Liver (tissue), 8 donors: ENCODE measurements at regions not wholly inside any gene's neighbourhood (a gene's known extent, or its start where the extent isn't known, plus 50 kb on each side); places are given as distances from the start of the nearest gene placed in this dataset.

Experiments
- DNase-seq: peaks from one replicate; pipeline ENCODE4 v3.0.0-alpha.2; 2017; ENCODE audit warnings: low spot score
- H3K27ac ChIP-seq, 2 donors: one replicate each; pipeline ENCODE4 v1.7.0; 2013; ENCODE audit warnings: inconsistent platforms in 2 of 2, low read length in 2 of 2, control low read depth in 1 of 2, low read depth in 1 of 2, mild to moderate bottlenecking in 1 of 2
- H3K27me3 ChIP-seq, 4 donors: one replicate each; pipeline versions ENCODE4 v1.6.1 to v1.7.0; 2013; ENCODE audit warnings: low read length in 3 of 4, inconsistent platforms in 1 of 4, mild to moderate bottlenecking in 1 of 4, moderate library complexity in 1 of 4; ENCODE audit not compliant: control insufficient read depth in 4 of 4, insufficient read depth in 4 of 4
- H3K36me3 ChIP-seq, 4 donors: one replicate each; pipeline versions ENCODE4 v1.6.1 to v1.7.0; 2013; ENCODE audit warnings: low read length in 3 of 4, mild to moderate bottlenecking in 3 of 4, low read depth in 1 of 4, moderate library complexity in 1 of 4; ENCODE audit not compliant: control insufficient read depth in 4 of 4, insufficient read depth in 3 of 4
- H3K4me1 ChIP-seq, 4 donors: one replicate each; pipeline versions ENCODE4 v1.6.1 to v1.7.0; 2013; ENCODE audit warnings: low read length in 3 of 4, mild to moderate bottlenecking in 3 of 4, moderate library complexity in 1 of 4; ENCODE audit not compliant: control insufficient read depth in 4 of 4, insufficient read depth in 4 of 4
- H3K4me3 ChIP-seq, 3 donors: one replicate each; pipeline versions ENCODE4 v1.6.1 to v1.7.0; 2013; ENCODE audit warnings: low read length in 3 of 3, control low read depth in 1 of 3, low read depth in 1 of 3, mild to moderate bottlenecking in 1 of 3
- H3K9ac ChIP-seq, 2 donors: one replicate each; pipeline ENCODE4 v1.7.0; 2013; ENCODE audit warnings: low read length in 2 of 2, mild to moderate bottlenecking in 2 of 2, moderate library complexity in 2 of 2, control low read depth in 1 of 2, low read depth in 1 of 2
- H3K9me3 ChIP-seq, 4 donors: one replicate each; pipeline versions ENCODE4 v1.6.1 to v1.7.0; 2013; ENCODE audit warnings: low read length in 3 of 4; ENCODE audit not compliant: control insufficient read depth in 4 of 4
- EGR1 ChIP-seq, 2 donors: IDR thresholded peaks; 2 replicates each; pipeline ENCODE4 v1.6.1; 2016 to 2018; ENCODE audit warnings: antibody characterized with exemption in 2 of 2, low read depth in 2 of 2
- FOXA2 ChIP-seq: IDR thresholded peaks from 2 replicates; pipeline ENCODE4 v1.6.1; 2016; ENCODE audit warnings: antibody characterized with exemption
- GABPA ChIP-seq, 2 donors: IDR thresholded peaks in 1 of 2; conservative IDR thresholded peaks in 1 of 2; 2 replicates each; pipeline ENCODE4 v1.6.1; 2016; ENCODE audit warnings: antibody characterized with exemption in 2 of 2, mild to moderate bottlenecking in 1 of 2, moderate library complexity in 1 of 2
- HNF4A ChIP-seq, 2 donors: conservative IDR thresholded peaks; 2 replicates each; pipeline ENCODE4 v1.6.1; 2016; ENCODE audit warnings: antibody characterized with exemption in 2 of 2, mild to moderate bottlenecking in 2 of 2
- HNF4G ChIP-seq: IDR thresholded peaks from 2 replicates; pipeline ENCODE4 v1.6.1; 2016; ENCODE audit warnings: antibody characterized with exemption
- JUND ChIP-seq, 2 donors: IDR thresholded peaks; 2 replicates each; pipeline ENCODE4 v1.6.1; 2016; ENCODE audit warnings: antibody characterized with exemption in 2 of 2
- NR2F2 ChIP-seq: IDR thresholded peaks from 2 replicates; pipeline ENCODE4 v1.6.1; 2016; ENCODE audit warnings: antibody characterized with exemption
- RAD21 ChIP-seq, 2 donors: IDR thresholded peaks; 2 replicates each; pipeline ENCODE4 v1.6.1; 2016; ENCODE audit warnings: antibody characterized with exemption in 2 of 2, mild to moderate bottlenecking in 2 of 2
- RXRA ChIP-seq, 2 donors: IDR thresholded peaks; 2 replicates each; pipeline ENCODE4 v1.6.1; 2017 to 2018; ENCODE audit warnings: antibody characterized with exemption in 2 of 2, mild to moderate bottlenecking in 1 of 2
- SP1 ChIP-seq: IDR thresholded peaks from 2 replicates; pipeline ENCODE4 v1.6.1; 2018; ENCODE audit warnings: antibody characterized with exemption, mild to moderate bottlenecking
- TAF1 ChIP-seq: conservative IDR thresholded peaks from 2 replicates; pipeline ENCODE4 v1.6.1; 2016; ENCODE audit warnings: antibody characterized with exemption, mild to moderate bottlenecking
- YY1 ChIP-seq: IDR thresholded peaks from 2 replicates; pipeline ENCODE4 v1.6.1; 2016; ENCODE audit warnings: antibody characterized with exemption, mild to moderate bottlenecking
- WGBS: extraction: QIAGEN DNeasy Blood & Tissue Kit; methylation state at CpG from one replicate; pipeline ENCODE4 v1.1.7; 2013; 5-methylcytosine and 5-hydroxymethylcytosine counted together
- TF ChIP-seq, protein P1 (sequence below): IDR thresholded peaks from 2 replicates; pipeline ENCODE4 v1.6.1; 2016; ENCODE audit warnings: antibody characterized with exemption
- TF ChIP-seq, protein P2 (sequence below): IDR thresholded peaks from 2 replicates; pipeline ENCODE4 v1.6.1; 2016; ENCODE audit warnings: antibody characterized with exemption
- TF ChIP-seq, protein P3 (sequence below): fragments of 150-350 bp; IDR thresholded peaks from 2 replicates; pipeline ENCODE4 v1.5.1; 2017; ENCODE audit warnings: improper control_type of control experiment, low read depth, low read length; ENCODE audit not compliant: missing input control
- TF ChIP-seq, protein P4 (sequence below): IDR thresholded peaks from 2 replicates; pipeline ENCODE4 v1.6.1; 2016; ENCODE audit warnings: antibody characterized with exemption, mild to moderate bottlenecking
- donor health status: healthy.
- donor health status: healthy.
- donor health status: healthy.
- donor health status: healthy.
- donor health status: healthy.

DNA sequence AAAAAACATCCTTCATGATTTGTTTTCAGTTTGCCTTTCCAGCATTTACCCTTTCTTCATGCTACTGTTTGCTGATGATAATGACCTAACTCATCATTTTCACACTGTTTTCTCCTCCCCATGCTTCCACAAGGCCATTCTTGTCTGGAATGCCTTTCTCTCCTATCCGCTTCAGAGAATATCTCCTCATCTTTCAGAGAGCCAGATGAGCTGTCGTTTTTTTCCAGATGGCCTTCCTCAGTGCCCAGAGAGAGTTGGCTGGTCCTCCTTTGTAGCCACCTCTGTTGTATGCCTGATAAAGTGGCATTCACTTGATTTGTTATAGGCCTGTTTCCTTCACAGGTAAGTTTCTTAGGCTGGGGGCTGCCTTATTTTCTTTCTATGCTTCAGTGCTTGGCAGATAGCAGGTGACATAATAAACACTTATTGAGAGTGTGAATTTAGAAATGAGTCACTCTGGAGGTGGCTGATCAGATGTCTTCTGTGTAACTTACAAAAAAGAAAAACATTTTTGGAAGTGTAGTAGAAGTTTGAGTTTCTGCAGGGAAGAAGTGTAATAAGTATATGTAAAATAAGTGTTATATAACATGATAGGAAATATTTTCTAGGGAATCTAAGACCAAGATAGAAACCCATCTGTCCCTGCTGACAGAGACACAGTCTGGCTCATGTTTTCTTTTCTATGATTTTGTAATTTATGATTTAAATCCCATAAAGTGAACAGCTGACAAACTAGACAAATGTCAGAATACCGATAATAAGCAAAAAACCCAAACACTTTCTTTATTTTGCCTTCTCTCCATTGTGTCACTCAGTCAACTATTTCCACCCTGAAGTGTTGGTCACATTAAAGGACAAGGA is 174.5 kb downstream of the DACT1 start:
- Histone ChIP-seq H3K27ac (no peak overlapping the region), H3K36me3 (no peaks in the 10 kb centered on the region), H3K27me3 (no peaks in the 10 kb centered on the region), H3K4me3 (no peak overlapping the region), H3K4me1 (peaks cover 0 to 2% (median 0%) of the 10 kb centered on the region in 4 donors), H3K9ac (no peak overlapping the region), H3K9me3 (no peaks in the 10 kb centered on the region)
- WGBS, result 63% methylated on average over 3 of the region's 3 CpGs
- no peak for TF ChIP-seq FOXA2
- TF ChIP-seq NR2F2, result no peak
- TF ChIP-seq, protein P1, sequence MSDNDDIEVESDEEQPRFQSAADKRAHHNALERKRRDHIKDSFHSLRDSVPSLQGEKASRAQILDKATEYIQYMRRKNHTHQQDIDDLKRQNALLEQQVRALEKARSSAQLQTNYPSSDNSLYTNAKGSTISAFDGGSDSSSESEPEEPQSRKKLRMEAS, result no peak
- TF ChIP-seq RXRA (IDR thresholded peaks at IDR 0.05), result no peak
- no peak for TF ChIP-seq HNF4G
- no peak for TF ChIP-seq TAF1
- TF ChIP-seq EGR1 (IDR thresholded peaks at IDR 0.05; ENCODE audit: low read depth in 2 of 2), result no peak
- TF ChIP-seq, protein P2, sequence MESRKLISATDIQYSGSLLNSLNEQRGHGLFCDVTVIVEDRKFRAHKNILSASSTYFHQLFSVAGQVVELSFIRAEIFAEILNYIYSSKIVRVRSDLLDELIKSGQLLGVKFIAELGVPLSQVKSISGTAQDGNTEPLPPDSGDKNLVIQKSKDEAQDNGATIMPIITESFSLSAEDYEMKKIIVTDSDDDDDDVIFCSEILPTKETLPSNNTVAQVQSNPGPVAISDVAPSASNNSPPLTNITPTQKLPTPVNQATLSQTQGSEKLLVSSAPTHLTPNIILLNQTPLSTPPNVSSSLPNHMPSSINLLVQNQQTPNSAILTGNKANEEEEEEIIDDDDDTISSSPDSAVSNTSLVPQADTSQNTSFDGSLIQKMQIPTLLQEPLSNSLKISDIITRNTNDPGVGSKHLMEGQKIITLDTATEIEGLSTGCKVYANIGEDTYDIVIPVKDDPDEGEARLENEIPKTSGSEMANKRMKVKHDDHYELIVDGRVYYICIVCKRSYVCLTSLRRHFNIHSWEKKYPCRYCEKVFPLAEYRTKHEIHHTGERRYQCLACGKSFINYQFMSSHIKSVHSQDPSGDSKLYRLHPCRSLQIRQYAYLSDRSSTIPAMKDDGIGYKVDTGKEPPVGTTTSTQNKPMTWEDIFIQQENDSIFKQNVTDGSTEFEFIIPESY, result no peak
- TF ChIP-seq SP1, result no peak
- no peak for TF ChIP-seq RAD21 (IDR thresholded peaks at IDR 0.05)
- no peak for TF ChIP-seq HNF4A (conservative IDR thresholded peaks at IDR 0.05)
- no peak for TF ChIP-seq YY1
- DNase-seq, result no peak

DNA sequence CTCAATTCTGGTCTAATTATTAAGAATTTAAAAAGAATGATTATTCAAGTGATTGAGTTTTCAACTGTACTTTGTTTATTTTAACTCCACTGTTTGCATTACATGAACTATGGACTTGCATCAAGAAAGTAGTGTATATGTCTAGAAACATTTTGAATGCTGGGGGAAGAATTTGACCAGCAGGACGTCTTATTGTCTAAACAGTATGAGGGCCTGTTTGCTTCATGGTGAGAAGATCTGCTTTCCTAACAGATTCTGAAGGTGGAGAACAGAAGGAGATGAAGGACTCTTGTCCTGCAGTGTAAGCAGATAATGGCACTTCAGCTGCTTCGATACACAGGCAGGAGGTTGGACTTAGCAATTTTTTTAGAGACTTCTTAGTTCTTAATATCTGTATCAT is 176.0 kb downstream of the DACT1 start:
- Histone ChIP-seq H3K36me3 (no peaks in the 10 kb centered on the region), H3K4me3 (no peak overlapping the region), H3K4me1 (no peaks in the 10 kb centered on the region), H3K27me3 (no peaks in the 10 kb centered on the region), H3K9me3 (no peaks in the 10 kb centered on the region), H3K27ac (no peak overlapping the region), H3K9ac (no peak overlapping the region)
- DNase-seq, result no peak
- TF ChIP-seq, protein P3, sequence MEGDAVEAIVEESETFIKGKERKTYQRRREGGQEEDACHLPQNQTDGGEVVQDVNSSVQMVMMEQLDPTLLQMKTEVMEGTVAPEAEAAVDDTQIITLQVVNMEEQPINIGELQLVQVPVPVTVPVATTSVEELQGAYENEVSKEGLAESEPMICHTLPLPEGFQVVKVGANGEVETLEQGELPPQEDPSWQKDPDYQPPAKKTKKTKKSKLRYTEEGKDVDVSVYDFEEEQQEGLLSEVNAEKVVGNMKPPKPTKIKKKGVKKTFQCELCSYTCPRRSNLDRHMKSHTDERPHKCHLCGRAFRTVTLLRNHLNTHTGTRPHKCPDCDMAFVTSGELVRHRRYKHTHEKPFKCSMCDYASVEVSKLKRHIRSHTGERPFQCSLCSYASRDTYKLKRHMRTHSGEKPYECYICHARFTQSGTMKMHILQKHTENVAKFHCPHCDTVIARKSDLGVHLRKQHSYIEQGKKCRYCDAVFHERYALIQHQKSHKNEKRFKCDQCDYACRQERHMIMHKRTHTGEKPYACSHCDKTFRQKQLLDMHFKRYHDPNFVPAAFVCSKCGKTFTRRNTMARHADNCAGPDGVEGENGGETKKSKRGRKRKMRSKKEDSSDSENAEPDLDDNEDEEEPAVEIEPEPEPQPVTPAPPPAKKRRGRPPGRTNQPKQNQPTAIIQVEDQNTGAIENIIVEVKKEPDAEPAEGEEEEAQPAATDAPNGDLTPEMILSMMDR, result no peak
- no peak for TF ChIP-seq YY1
- WGBS, result 78% methylated on average over 2 of the region's 2 CpGs

DNA sequence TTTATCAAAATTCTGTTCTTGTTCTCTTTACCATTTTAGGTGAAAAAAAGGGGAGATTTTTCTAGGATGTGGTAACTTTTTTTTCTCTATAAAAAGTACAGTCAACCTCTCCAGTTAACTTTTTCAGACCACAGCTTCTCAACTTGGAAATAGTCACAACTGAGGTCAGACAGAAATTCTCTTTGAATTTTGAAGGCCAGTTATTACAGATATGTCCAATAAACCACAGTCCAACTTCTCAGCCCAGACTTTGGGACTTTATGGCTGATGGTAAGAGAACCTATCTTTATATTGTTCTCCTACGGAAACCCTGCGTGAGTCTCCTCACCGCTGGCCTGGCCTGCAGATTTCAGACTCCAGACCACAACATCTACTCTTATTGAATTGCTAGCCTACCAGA is 176.7 kb downstream of the DACT1 start:
- no peaks in the 10 kb centered on the region for H3K27me3 ChIP-seq
- no peak for DNase-seq
- no peaks in the 10 kb centered on the region for H3K36me3 ChIP-seq
- H3K9me3 ChIP-seq, result no peaks in the 10 kb centered on the region
- no peak overlapping the region for H3K9ac ChIP-seq
- WGBS, result 95% methylated on average over 3 of the region's 3 CpGs
- no peaks in the 10 kb centered on the region for H3K4me1 ChIP-seq
- H3K4me3 ChIP-seq, result no peak overlapping the region
- H3K27ac ChIP-seq, result no peak overlapping the region
- TF ChIP-seq NR2F2, result no peak
- TF ChIP-seq HNF4A (conservative IDR thresholded peaks at IDR 0.05), result no peak
- TF ChIP-seq, protein P4, sequence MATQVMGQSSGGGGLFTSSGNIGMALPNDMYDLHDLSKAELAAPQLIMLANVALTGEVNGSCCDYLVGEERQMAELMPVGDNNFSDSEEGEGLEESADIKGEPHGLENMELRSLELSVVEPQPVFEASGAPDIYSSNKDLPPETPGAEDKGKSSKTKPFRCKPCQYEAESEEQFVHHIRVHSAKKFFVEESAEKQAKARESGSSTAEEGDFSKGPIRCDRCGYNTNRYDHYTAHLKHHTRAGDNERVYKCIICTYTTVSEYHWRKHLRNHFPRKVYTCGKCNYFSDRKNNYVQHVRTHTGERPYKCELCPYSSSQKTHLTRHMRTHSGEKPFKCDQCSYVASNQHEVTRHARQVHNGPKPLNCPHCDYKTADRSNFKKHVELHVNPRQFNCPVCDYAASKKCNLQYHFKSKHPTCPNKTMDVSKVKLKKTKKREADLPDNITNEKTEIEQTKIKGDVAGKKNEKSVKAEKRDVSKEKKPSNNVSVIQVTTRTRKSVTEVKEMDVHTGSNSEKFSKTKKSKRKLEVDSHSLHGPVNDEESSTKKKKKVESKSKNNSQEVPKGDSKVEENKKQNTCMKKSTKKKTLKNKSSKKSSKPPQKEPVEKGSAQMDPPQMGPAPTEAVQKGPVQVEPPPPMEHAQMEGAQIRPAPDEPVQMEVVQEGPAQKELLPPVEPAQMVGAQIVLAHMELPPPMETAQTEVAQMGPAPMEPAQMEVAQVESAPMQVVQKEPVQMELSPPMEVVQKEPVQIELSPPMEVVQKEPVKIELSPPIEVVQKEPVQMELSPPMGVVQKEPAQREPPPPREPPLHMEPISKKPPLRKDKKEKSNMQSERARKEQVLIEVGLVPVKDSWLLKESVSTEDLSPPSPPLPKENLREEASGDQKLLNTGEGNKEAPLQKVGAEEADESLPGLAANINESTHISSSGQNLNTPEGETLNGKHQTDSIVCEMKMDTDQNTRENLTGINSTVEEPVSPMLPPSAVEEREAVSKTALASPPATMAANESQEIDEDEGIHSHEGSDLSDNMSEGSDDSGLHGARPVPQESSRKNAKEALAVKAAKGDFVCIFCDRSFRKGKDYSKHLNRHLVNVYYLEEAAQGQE, result no peak
- TF ChIP-seq, protein P1, result no peak
- no peak for TF ChIP-seq GABPA (IDR thresholded peaks at IDR 0.05 in 1 of 2, conservative IDR thresholded peaks at IDR 0.05 in 1 of 2)
- no peak for TF ChIP-seq JUND (IDR thresholded peaks at IDR 0.05)
- no peak for TF ChIP-seq EGR1 (IDR thresholded peaks at IDR 0.05; ENCODE audit: low read depth in 2 of 2)
- TF ChIP-seq HNF4G, result no peak
- TF ChIP-seq, protein P2, result no peak
